GM12878 (cell line): ENCODE measurements at regions not wholly inside any gene's neighbourhood (a gene's known extent, or its start where the extent isn't known, plus 50 kb on each side); places are given as distances from the start of the nearest gene placed in this dataset.

Experiments
- ATAC-seq: fragments of 200-7000 bp; cut with Tn5 transposase; 3 replicates; pipeline ENCODE4 v1.9.1; 2020; ENCODE audit warnings: mild to moderate bottlenecking, moderate library complexity
- BruUV-seq: library from RNA; stranded (reverse); fragments of 400-500 nt; replicated peaks from 2 replicates; lab custom pipeline; 2021; lab: Mats Ljungman, UMichigan
- CTCF ChIA-PET: fragments of 300-600 bp; sonication (Branson Sonifier 250); formaldehyde crosslinking; extraction: SDS; loops from one replicate; lab custom pipeline; 2021; ENCODE audit warnings: inconsistent platforms; lab: Yijun Ruan, JAX
- POLR2A ChIA-PET: fragments of 350-600 bp; formaldehyde crosslinking; extraction: SDS; loops from one replicate; lab custom pipeline; 2021; ENCODE audit warnings: inconsistent platforms; lab: Charles Lee
- RAD21 ChIA-PET: fragments of 300-600 bp; sonication (Branson Sonifier 250); formaldehyde crosslinking; loops from one replicate; lab custom pipeline; 2023; ENCODE audit warnings: antibody characterized with exemption; ENCODE audit not compliant: unreplicated experiment; lab: Charles Lee
- SMC1A ChIA-PET: fragments of 300-600 bp; sonication (Branson Sonifier 250); formaldehyde crosslinking; loops from one replicate; lab custom pipeline; 2023; ENCODE audit not compliant: unreplicated experiment, uncharacterized antibody; lab: Charles Lee
- DNase-seq: peaks from one replicate; pipeline ENCODE4 v3.0.0-alpha.2; 2011; ENCODE audit warnings: low read depth, low spot score
- FAIRE-seq: peaks from 3 replicates; lab custom pipeline; 2011; peaks lifted over from hg19 to GRCh38; lab: Jason Lieb, UNC
- H2AFZ ChIP-seq: 2 replicates; pipeline ENCODE4 v1.6.0; 2011; ENCODE audit warnings: low read depth, low read length, control low read depth; ENCODE audit not compliant: control insufficient read depth
- H3K27ac ChIP-seq: 2 replicates; pipeline ENCODE4 v1.5.1; 2011; ENCODE audit warnings: control low read depth; ENCODE audit not compliant: control insufficient read depth, insufficient read depth
- H3K27me3 ChIP-seq, 2 experiments: replicated peaks in 1 of 2; 2 replicates each; pipeline versions ENCODE4 v1.6.0 to v1.6.1; 2011; ENCODE audit warnings: low read length in 1 of 2; ENCODE audit not compliant: control insufficient read depth in 2 of 2, insufficient read depth in 2 of 2
- H3K36me3 ChIP-seq, 2 experiments: 2 replicates each; pipeline ENCODE4 v1.5.1; 2011; ENCODE audit warnings: low read length in 1 of 2; ENCODE audit not compliant: control insufficient read depth in 2 of 2, insufficient read depth in 2 of 2
- H3K4me1 ChIP-seq: 2 replicates; pipeline ENCODE4 v1.6.1; 2011; ENCODE audit warnings: mild to moderate bottlenecking, low read length, moderate library complexity, mixed read lengths; ENCODE audit not compliant: control insufficient read depth, insufficient read depth
- H3K4me2 ChIP-seq: 2 replicates; pipeline ENCODE4 v1.6.0; 2011; ENCODE audit warnings: control low read depth; ENCODE audit not compliant: control insufficient read depth, insufficient read depth
- H3K4me3 ChIP-seq: fragments of 200-600 bp; sonication (generic); 2 replicates; pipeline ENCODE4 v1.5.1; 2016
- H3K79me2 ChIP-seq: 2 replicates; pipeline ENCODE4 v1.6.0; 2011; ENCODE audit warnings: low read length; ENCODE audit not compliant: control insufficient read depth, insufficient read depth
- H3K9ac ChIP-seq: 2 replicates; pipeline ENCODE4 v1.8.0; 2011; ENCODE audit warnings: low read length, control low read depth, mixed read lengths; ENCODE audit not compliant: control insufficient read depth, insufficient read depth
- H3K9me3 ChIP-seq: replicated peaks from 3 replicates; pipeline ENCODE4 v1.5.1; 2011; ENCODE audit warnings: mild to moderate bottlenecking, low read length; ENCODE audit not compliant: control insufficient read depth, insufficient read depth
- H4K20me1 ChIP-seq: 2 replicates; pipeline ENCODE4 v1.6.0; 2011; ENCODE audit not compliant: control insufficient read depth, insufficient read depth
- CBX3 ChIP-seq: fragments of 200-600 bp; sonication (generic); IDR thresholded peaks from 2 replicates; pipeline ENCODE4 v1.6.1; 2016; ENCODE audit warnings: low read depth, borderline replicate concordance
- CEBPZ ChIP-seq: fragments of 150-350 bp; IDR thresholded peaks from 2 replicates; pipeline ENCODE4 v1.6.1; 2016; ENCODE audit warnings: low read depth, low read length
- ETV6 ChIP-seq, 2 experiments: fragments of 450-650 bp in 1 of 2; IDR thresholded peaks in 1 of 2; conservative IDR thresholded peaks in 1 of 2; 2 replicates each; pipeline ENCODE4 v1.6.1; 2014; ENCODE audit warnings: antibody characterized with exemption in 1 of 2, borderline replicate concordance in 1 of 2, low read depth in 1 of 2, mild to moderate bottlenecking in 1 of 2, moderate library complexity in 1 of 2
- HDAC6 ChIP-seq: fragments of 200-600 bp; sonication (generic); IDR thresholded peaks from one replicate; pipeline ENCODE4 v1.8.0; 2017; ENCODE audit warnings: antibody characterized with exemption; ENCODE audit not compliant: unreplicated experiment
- MXI1 ChIP-seq: fragments of 150-350 bp; IDR thresholded peaks from 2 replicates; pipeline ENCODE4 v1.6.1; 2011; ENCODE audit warnings: low read depth, mild to moderate bottlenecking, inconsistent platforms, low read length, improper control_type of control experiment
- NFYA ChIP-seq: IDR thresholded peaks from 2 replicates; pipeline ENCODE4 v1.6.1; 2011; ENCODE audit warnings: low read depth, mild to moderate bottlenecking, low read length, improper control_type of control experiment, borderline replicate concordance
- NFYB ChIP-seq: IDR thresholded peaks from 2 replicates; pipeline ENCODE4 v1.6.1; 2011; ENCODE audit warnings: low read depth, mild to moderate bottlenecking, low read length, improper control_type of control experiment, moderate library complexity; ENCODE audit not compliant: insufficient read depth
- POLR2AphosphoS2 ChIP-seq: IDR thresholded peaks from 2 replicates; pipeline ENCODE4 v1.6.1; 2011; ENCODE audit warnings: low read depth, mild to moderate bottlenecking, low read length, improper control_type of control experiment, moderate library complexity
- POLR2AphosphoS5 ChIP-seq: IDR thresholded peaks from 2 replicates; pipeline ENCODE4 v1.6.1; 2011; ENCODE audit warnings: mild to moderate bottlenecking, low read length, inconsistent platforms
- SP1 ChIP-seq: IDR thresholded peaks from one replicate; pipeline ENCODE4 v1.6.1; 2011; ENCODE audit warnings: low read depth, low read length
- TCF12 ChIP-seq: IDR thresholded peaks from 2 replicates; pipeline ENCODE4 v1.6.1; 2011; ENCODE audit warnings: low read depth, mild to moderate bottlenecking, low read length
- ZBTB40 ChIP-seq: fragments of 450-650 bp; IDR thresholded peaks from 2 replicates; pipeline ENCODE4 v1.6.1; 2016; ENCODE audit warnings: mild to moderate bottlenecking, moderate library complexity, borderline replicate concordance
- WGBS: methylation state at CpG from one replicate; pipeline ENCODE4 v1.1.6; 2016; ENCODE audit warnings: low lambda C conversion rate; ENCODE audit not compliant: insufficient replicate concordance, insufficient coverage; ENCODE audit errors: missing lambda C conversion rate; 5-methylcytosine and 5-hydroxymethylcytosine counted together
- in situ Hi-C: fragments of 300-500 bp; cut with MboI; formaldehyde crosslinking; loops from 9 replicates; pipeline ENCODE4 v1.14.3; 2018; ENCODE audit warnings: mixed read lengths
- intact Hi-C: fragments of 100-400 bp; cut with micrococcal nuclease; formaldehyde crosslinking; loops from one replicate; pipeline ENCODE4 v1.14.2; 2022; ENCODE audit not compliant: unreplicated experiment

DNA sequence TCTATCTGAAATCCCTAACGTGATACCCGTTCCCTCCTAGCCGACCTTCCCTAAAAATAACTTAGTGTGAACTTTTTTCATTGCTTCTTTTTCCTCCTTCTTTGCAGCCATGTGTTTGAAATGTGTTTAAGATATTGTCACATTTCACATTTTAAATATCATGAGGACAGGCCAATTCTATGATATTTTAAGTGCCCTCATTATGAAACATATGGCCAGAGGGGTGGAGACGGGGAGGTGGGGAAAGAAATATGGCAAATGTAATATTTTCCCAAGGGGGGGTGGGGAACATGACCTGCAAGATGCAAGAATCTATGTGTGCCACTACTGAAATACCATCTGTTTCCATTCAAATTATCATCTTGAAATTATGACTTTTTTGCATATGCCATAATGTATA lies 1039.2 kb downstream of the AGBL1 start:
- no peaks in the 10 kb centered on the region for H4K20me1 ChIP-seq
- no peaks in the 10 kb centered on the region for H3K79me2 ChIP-seq
- ChIA-PET RAD21 (no interaction called here), SMC1A (no interaction called here), POLR2A (no interaction called here), CTCF (no interaction called here)
- TF ChIP-seq SP1 = no peak
- no peak for TF ChIP-seq ETV6 (conservative IDR thresholded peaks at IDR 0.05 in 1 of 2, IDR thresholded peaks at IDR 0.05 in 1 of 2; ENCODE audit: borderline replicate concordance in 1 of 2, low read depth in 1 of 2)
- no peak for TF ChIP-seq CBX3
- no peak for TF ChIP-seq NFYB
- TF ChIP-seq TCF12 = no peak
- no peak for TF ChIP-seq HDAC6
- TF ChIP-seq POLR2AphosphoS2 = no peak
- no peak for TF ChIP-seq POLR2AphosphoS5
- no peak for TF ChIP-seq NFYA
- TF ChIP-seq CEBPZ = no peak
- TF ChIP-seq ZBTB40 = no peak
- TF ChIP-seq MXI1 = no peak
- intact Hi-C loops (no loop called here), in situ Hi-C loops (no loop called here)
- 40% methylated on average over 4 of the region's 4 CpGs for WGBS
- ATAC-seq (no peak), DNase-seq (no peak), FAIRE-seq (no peak)
- no peaks in the 10 kb centered on the region for H3K9me3 ChIP-seq
- no peak overlapping the region for H2AFZ ChIP-seq
- H3K4me1 ChIP-seq = no peaks in the 10 kb centered on the region
- H3K9ac ChIP-seq = no peak overlapping the region
- H3K4me3 ChIP-seq = no peak overlapping the region
- no peaks in the 10 kb centered on the region for H3K36me3 ChIP-seq
- H3K27me3 ChIP-seq = no peaks in the 10 kb centered on the region
- BruUV-seq = no TSS peak
- no peak overlapping the region for H3K4me2 ChIP-seq
- no peak overlapping the region for H3K27ac ChIP-seq
